Gastrocnemius medialis (tissue), 4 donors: ENCODE measurements at regions not wholly inside any gene's neighbourhood (a gene's known extent, or its start where the extent isn't known, plus 50 kb on each side); places are given as distances from the start of the nearest gene placed in this dataset.

Experiments
- CTCF ChIP-seq, 5 experiments: fragments of 450-650 bp in 3 of 5; fragments of 200-600 bp in 2 of 5; sonication (generic) in 2 of 5; IDR thresholded peaks in 4 of 5; conservative IDR thresholded peaks in 1 of 5; 1 replicate in 4 of 5; 2 replicates in 1 of 5; pipeline ENCODE4 v1.5.1; 2016 to 2019; ENCODE audit warnings: antibody characterized with exemption in 5 of 5, mild to moderate bottlenecking in 3 of 5, moderate library complexity in 3 of 5
- POLR2A ChIP-seq, 2 donors: fragments of 450-650 bp; IDR thresholded peaks; one replicate each; pipeline ENCODE4 v1.6.1; 2017; ENCODE audit warnings: antibody characterized with exemption in 2 of 2, mild to moderate bottlenecking in 2 of 2, moderate library complexity in 2 of 2

- TF ChIP-seq CTCF (IDR thresholded peaks at IDR 0.05 in 4 of 5, conservative IDR thresholded peaks at IDR 0.05 in 1 of 5) (no peak), POLR2A (IDR thresholded peaks at IDR 0.05) (no peak)
Measured at GRCh38 chr21:23684431-23684830, 1922.8 kb downstream of the MRPL39 start.
